C4-2B (cell line): ENCODE measurements at regions not wholly inside any gene's neighbourhood (a gene's known extent, or its start where the extent isn't known, plus 50 kb on each side); places are given as distances from the start of the nearest gene placed in this dataset.

Experiments used
- ZFX ChIP-seq: fragments of 450-650 bp; IDR thresholded peaks from 2 replicates; pipeline ENCODE4 v1.6.1; 2017
- TF ChIP-seq, protein P1 (sequence below): fragments of 450-650 bp; conservative IDR thresholded peaks from 2 replicates; pipeline ENCODE4 v1.5.1; 2017; ENCODE audit warnings: mild to moderate bottlenecking

DNA sequence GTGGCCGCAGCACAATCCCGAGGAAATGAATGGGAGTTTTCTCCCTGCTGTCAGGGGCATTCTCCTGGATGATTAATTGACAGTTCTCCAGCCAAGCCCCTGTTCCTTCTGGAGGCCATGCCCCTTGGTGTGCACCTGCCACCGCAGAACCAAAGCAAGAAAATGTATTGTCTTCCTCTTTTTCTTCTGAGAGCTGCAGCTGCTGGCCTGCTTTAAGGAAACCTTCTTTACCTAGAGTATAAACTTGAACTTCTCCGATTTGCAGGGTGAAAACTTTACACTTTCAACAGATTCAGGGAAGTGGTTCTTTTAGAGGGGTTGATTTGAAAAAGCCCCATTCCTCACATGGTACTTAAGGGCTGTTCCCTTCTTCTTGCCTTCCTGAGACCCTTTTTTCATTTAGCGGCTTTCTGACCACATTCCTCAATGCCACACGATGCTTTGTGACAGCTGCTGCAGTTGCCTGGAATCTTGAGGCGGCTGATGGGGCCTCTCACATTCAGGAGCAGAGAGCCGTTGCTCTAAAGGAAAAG, 402.8 kb downstream of the TXNL1 start:
- TF ChIP-seq, protein P1, sequence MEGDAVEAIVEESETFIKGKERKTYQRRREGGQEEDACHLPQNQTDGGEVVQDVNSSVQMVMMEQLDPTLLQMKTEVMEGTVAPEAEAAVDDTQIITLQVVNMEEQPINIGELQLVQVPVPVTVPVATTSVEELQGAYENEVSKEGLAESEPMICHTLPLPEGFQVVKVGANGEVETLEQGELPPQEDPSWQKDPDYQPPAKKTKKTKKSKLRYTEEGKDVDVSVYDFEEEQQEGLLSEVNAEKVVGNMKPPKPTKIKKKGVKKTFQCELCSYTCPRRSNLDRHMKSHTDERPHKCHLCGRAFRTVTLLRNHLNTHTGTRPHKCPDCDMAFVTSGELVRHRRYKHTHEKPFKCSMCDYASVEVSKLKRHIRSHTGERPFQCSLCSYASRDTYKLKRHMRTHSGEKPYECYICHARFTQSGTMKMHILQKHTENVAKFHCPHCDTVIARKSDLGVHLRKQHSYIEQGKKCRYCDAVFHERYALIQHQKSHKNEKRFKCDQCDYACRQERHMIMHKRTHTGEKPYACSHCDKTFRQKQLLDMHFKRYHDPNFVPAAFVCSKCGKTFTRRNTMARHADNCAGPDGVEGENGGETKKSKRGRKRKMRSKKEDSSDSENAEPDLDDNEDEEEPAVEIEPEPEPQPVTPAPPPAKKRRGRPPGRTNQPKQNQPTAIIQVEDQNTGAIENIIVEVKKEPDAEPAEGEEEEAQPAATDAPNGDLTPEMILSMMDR, result no peak
- no peak for TF ChIP-seq ZFX
